GM12874 (cell line): ENCODE measurements at regions not wholly inside any gene's neighbourhood (a gene's known extent, or its start where the extent isn't known, plus 50 kb on each side); places are given as distances from the start of the nearest gene placed in this dataset.

Source experiments
- TF ChIP-seq, protein P1 (sequence below): IDR thresholded peaks from 2 replicates; pipeline ENCODE4 v1.5.1; 2011; ENCODE audit warnings: low read depth, mild to moderate bottlenecking, control low read depth, low read length, moderate library complexity; ENCODE audit not compliant: insufficient read depth

GRCh38 chr7:47089068-47089417 is 492.9 kb downstream of the TNS3 start:
- TF ChIP-seq, protein P1, sequence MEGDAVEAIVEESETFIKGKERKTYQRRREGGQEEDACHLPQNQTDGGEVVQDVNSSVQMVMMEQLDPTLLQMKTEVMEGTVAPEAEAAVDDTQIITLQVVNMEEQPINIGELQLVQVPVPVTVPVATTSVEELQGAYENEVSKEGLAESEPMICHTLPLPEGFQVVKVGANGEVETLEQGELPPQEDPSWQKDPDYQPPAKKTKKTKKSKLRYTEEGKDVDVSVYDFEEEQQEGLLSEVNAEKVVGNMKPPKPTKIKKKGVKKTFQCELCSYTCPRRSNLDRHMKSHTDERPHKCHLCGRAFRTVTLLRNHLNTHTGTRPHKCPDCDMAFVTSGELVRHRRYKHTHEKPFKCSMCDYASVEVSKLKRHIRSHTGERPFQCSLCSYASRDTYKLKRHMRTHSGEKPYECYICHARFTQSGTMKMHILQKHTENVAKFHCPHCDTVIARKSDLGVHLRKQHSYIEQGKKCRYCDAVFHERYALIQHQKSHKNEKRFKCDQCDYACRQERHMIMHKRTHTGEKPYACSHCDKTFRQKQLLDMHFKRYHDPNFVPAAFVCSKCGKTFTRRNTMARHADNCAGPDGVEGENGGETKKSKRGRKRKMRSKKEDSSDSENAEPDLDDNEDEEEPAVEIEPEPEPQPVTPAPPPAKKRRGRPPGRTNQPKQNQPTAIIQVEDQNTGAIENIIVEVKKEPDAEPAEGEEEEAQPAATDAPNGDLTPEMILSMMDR: no peak

DNA sequence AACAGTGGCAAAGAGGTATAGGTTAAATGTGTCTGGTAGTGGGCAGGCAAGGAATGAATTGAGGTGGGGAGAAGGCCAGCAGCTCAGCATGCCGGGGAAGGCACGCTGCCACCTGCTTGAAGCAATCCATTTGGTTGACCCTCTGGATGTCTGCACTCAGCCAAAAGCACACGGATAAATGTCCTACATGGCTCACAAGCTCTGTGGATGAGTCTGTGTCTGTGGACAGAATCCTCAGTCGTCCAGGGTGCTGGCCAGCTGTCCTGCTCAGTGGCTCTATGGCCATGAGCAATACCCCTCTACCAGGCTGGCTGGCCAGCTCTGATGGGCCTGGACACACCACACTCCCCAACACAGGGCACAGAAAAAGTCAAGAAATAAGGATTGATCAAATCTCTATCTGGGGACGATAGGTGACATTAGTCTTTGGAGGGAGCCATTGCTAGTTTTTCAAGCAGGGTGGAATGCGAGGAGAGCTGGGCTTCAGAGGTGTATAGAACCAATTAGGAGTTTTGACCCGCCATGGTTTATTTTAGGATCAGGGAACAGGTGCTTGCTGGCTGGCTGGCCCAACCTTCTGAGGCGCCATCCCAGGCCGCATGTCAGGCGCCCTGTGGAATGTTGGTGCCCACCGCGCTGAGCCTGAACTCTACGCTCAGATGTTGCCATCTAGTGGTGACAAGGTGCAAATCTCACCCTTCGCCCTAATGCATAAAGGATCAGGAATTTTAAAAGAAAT is 493.4 kb downstream of the TNS3 start:
- TF ChIP-seq, protein P1: peak; percentile 72

DNA sequence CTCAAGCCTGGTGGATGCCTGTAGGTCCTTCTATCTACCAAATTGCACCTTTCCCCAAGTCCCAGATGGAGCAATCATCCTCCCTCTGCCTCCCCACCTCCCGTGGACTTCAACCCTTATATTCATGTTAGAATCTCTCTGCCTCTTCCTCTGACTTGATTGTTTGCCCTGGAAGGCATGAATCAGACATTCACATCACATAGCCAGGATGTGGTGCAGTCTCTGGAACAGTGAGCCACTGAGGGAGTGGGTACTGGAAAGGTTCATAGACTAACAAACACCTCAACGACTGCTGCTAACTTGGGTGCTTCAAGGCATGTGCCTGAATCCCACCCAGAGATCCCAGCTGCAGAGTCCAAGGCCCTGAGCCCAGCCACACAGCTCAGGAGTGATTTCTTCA is 494.0 kb downstream of the TNS3 start:
- TF ChIP-seq, protein P1: no peak

- TF ChIP-seq, protein P1: no peak
These were observed 496.2 kb downstream of the TNS3 start for GRCh38 chr7:47085491-47086275.

GRCh38 chr7:47083476-47084250 is 498.2 kb downstream of the TNS3 start:
- TF ChIP-seq, protein P1: no peak

DNA sequence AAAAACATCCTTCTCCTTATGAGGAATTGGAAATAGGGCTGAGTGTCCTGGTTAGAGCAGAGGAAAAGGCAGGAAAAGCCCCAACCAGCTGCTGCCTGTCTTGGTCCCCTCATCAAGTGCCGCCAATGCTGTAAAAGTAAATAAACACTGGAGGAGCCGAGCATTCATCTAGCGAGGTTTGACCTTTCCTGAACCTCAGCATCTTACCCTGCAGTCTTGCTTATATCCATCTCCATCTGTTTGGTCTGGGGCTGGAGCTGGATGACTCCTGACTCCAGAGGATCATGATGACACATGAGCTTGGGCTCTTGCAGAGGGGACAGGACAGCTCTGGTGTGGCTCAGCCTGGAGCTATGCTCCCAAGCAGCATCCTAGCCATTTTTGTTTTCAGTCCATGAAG is 501.1 kb downstream of the TNS3 start:
- TF ChIP-seq, protein P1: no peak

DNA sequence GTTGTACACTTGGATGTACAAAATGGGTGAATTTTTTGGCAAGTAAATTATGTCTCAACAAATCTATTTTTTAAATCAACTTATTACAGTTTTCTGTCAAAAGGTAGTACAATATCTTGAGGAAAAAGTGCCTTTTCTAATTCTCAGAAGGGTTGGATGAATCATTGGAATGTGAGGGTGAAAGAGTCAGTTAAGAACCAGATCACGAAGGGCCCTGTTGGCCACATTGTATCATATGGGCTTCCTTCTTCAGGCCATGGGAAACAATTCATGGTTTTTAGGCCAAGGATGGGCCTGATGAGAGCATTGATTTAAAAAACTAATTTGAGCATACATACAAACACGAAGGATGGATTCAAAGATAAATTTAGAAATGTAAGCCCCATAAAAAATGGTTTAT is 503.7 kb downstream of the TNS3 start:
- TF ChIP-seq, protein P1: no peak
